OCI-LY3 (cell line): ENCODE measurements at regions not wholly inside any gene's neighbourhood (a gene's known extent, or its start where the extent isn't known, plus 50 kb on each side); places are given as distances from the start of the nearest gene placed in this dataset.

Experiments
- CTCF ChIP-seq: fragments of 200-600, 300-600 bp; sonication (generic); IDR thresholded peaks from 2 replicates; pipeline ENCODE4 v1.5.1; 2014; ENCODE audit warnings: antibody characterized with exemption, low read length, low read depth
- EZH2phosphoT487 ChIP-seq: fragments of 200-600 bp; shearing (Covaris generic); IDR thresholded peaks from 2 replicates; pipeline ENCODE4 v1.6.1; 2018; ENCODE audit warnings: antibody characterized with exemption, mixed run types, low read depth

GRCh38 chr1:166330096-166330495 is 163.3 kb upstream of the FAM78B start:
- no peak for TF ChIP-seq CTCF
- TF ChIP-seq EZH2phosphoT487: no peak
